HepG2 (cell line): ENCODE measurements at regions not wholly inside any gene's neighbourhood (a gene's known extent, or its start where the extent isn't known, plus 50 kb on each side); places are given as distances from the start of the nearest gene placed in this dataset.

Source experiments
- ATAC-seq: fragments of 200-7000 bp; cut with Tn5 transposase; 3 replicates; pipeline ENCODE4 v1.9.1; 2020; ENCODE audit warnings: mild to moderate bottlenecking, moderate library complexity
- BruUV-seq: library from RNA; stranded (reverse); fragments of 400-500 nt; replicated peaks from 2 replicates; lab custom pipeline; 2021; lab: Mats Ljungman, UMichigan
- CTCF ChIA-PET: fragments of 300-600 bp; formaldehyde crosslinking; extraction: SDS; loops from one replicate; lab custom pipeline; 2021; ENCODE audit warnings: low total read pairs, inconsistent platforms, low intra/inter-chr PET ratio; lab: Yijun Ruan, JAX
- POLR2A ChIA-PET: fragments of 350-600 bp; sonication (Branson Sonifier 250); formaldehyde crosslinking; loops from one replicate; lab custom pipeline; 2020; ENCODE audit warnings: antibody characterized with exemption, inconsistent platforms; lab: Yijun Ruan, JAX
- DNase-seq: peaks from one replicate; pipeline ENCODE4 v3.0.0-alpha.2; 2015; ENCODE audit warnings: low spot score
- FAIRE-seq: peaks from 3 replicates; lab custom pipeline; 2011; peaks lifted over from hg19 to GRCh38; lab: Jason Lieb, UNC
- H2AFZ ChIP-seq: one replicate; pipeline ENCODE4 v1.6.1; 2011; ENCODE audit warnings: low read length, inconsistent platforms
- H3K27ac ChIP-seq: fragments of 300-600 bp; 3 replicates; pipeline ENCODE4 v1.8.0; 2011; ENCODE audit warnings: mixed run types, mild to moderate bottlenecking, mixed read lengths, low read length, inconsistent platforms; ENCODE audit not compliant: insufficient read depth; ENCODE audit errors: extremely low read length
- H3K27me3 ChIP-seq, 2 experiments: fragments of 200-600 bp in 1 of 2; 2 replicates in 1 of 2; 3 replicates in 1 of 2; pipeline versions ENCODE4 v1.6.0 to v1.8.0; 2011; ENCODE audit warnings: low read length in 2 of 2, mild to moderate bottlenecking in 2 of 2, moderate library complexity in 2 of 2, inconsistent platforms in 1 of 2; ENCODE audit not compliant: insufficient read depth in 2 of 2, control insufficient read depth in 1 of 2
- H3K36me3 ChIP-seq, 2 experiments: fragments of 200-600 bp in 1 of 2; replicated peaks in 1 of 2; 2 replicates in 1 of 2; 3 replicates in 1 of 2; pipeline versions ENCODE4 v1.5.1 to v1.8.0; 2011; ENCODE audit warnings: low read length in 2 of 2, inconsistent platforms in 1 of 2; ENCODE audit not compliant: insufficient read depth in 2 of 2, control insufficient read depth in 1 of 2
- H3K4me1 ChIP-seq: 2 replicates; pipeline ENCODE4 v1.5.1; 2012; ENCODE audit warnings: low read length, inconsistent platforms; ENCODE audit not compliant: insufficient read depth
- H3K4me2 ChIP-seq: 2 replicates; pipeline ENCODE4 v1.6.0; 2011; ENCODE audit warnings: low read depth, low read length, inconsistent platforms
- H3K4me3 ChIP-seq, 3 experiments: fragments of 200-600 bp in 1 of 3; sonication (generic), shearing (Covaris generic) in 1 of 3; replicated peaks in 1 of 3; 2 replicates each; pipeline ENCODE4 v1.5.1; 2011 to 2016; ENCODE audit warnings: low read length in 3 of 3, inconsistent platforms in 2 of 3, low read depth in 2 of 3, mild to moderate bottlenecking in 2 of 3, control low read depth in 1 of 3, mixed read lengths in 1 of 3; ENCODE audit not compliant: insufficient read depth in 1 of 3
- H3K79me2 ChIP-seq: one replicate; pipeline ENCODE4 v1.6.1; 2011; ENCODE audit warnings: low read length, inconsistent platforms; ENCODE audit not compliant: insufficient read depth
- H3K9ac ChIP-seq: 2 replicates; pipeline ENCODE4 v1.6.0; 2011; ENCODE audit warnings: mild to moderate bottlenecking, low read depth, low read length, inconsistent platforms; ENCODE audit not compliant: insufficient read depth
- H3K9me3 ChIP-seq: 2 replicates; pipeline ENCODE4 v1.5.1; 2012; ENCODE audit warnings: mild to moderate bottlenecking, low read length
- H4K20me1 ChIP-seq: 2 replicates; pipeline ENCODE4 v1.6.0; 2011; ENCODE audit warnings: inconsistent platforms, mild to moderate bottlenecking, low read length, moderate library complexity; ENCODE audit not compliant: insufficient read depth
- ELK4 ChIP-seq: sonication (generic); formaldehyde crosslinking; IDR thresholded peaks from 2 replicates; pipeline ENCODE4 v1.9.0; 2021; ENCODE audit warnings: missing genetic modification reagents, borderline replicate concordance
- KLF15 ChIP-seq: sonication (generic); formaldehyde crosslinking; IDR thresholded peaks from 2 replicates; pipeline ENCODE4 v1.8.1; 2023; ENCODE audit warnings: borderline replicate concordance, mild to moderate bottlenecking, inconsistent platforms, missing genetic modification reagents, mixed read lengths
- ZBTB20 ChIP-seq: sonication (generic); formaldehyde crosslinking; IDR thresholded peaks from 2 replicates; pipeline ENCODE4 v1.8.1; 2023; ENCODE audit warnings: missing genetic modification reagents, low read depth, mild to moderate bottlenecking, borderline replicate concordance
- ZBTB7B ChIP-seq: sonication (generic); formaldehyde crosslinking; IDR thresholded peaks from 2 replicates; pipeline ENCODE4 v1.4.0; 2020; ENCODE audit warnings: missing genetic modification reagents
- ZNF138 ChIP-seq: sonication (generic); formaldehyde crosslinking; IDR thresholded peaks from 2 replicates; pipeline ENCODE4 v1.5.0; 2020; ENCODE audit warnings: mild to moderate bottlenecking, low read depth, missing genetic modification reagents
- ZNF276 ChIP-seq: sonication (generic); formaldehyde crosslinking; IDR thresholded peaks from 2 replicates; pipeline ENCODE4 v1.4.0; 2020; ENCODE audit warnings: mild to moderate bottlenecking, low read depth, missing genetic modification reagents
- ZNF569 ChIP-seq: sonication (generic); formaldehyde crosslinking; IDR thresholded peaks from 2 replicates; pipeline ENCODE4 v1.5.0; 2020; ENCODE audit warnings: mild to moderate bottlenecking, missing genetic modification reagents, moderate library complexity, borderline replicate concordance
- whole genome bisulfite sequencing: methylation state at CpG from one replicate; pipeline ENCODE4 v1.1.6; 2017; ENCODE audit warnings: low lambda C conversion rate; 5-methylcytosine and 5-hydroxymethylcytosine counted together
- in situ Hi-C: cut with HindIII; loops from 2 replicates; pipeline ENCODE4 v1.10.0; 2017; ENCODE audit warnings: low pct_unique_long_range_greater_than_20kb; ENCODE audit not compliant: extremely low pct_ligation_motif_present
- intact Hi-C: fragments of 100-400 bp; cut with micrococcal nuclease; formaldehyde crosslinking; loops from one replicate; pipeline ENCODE4 v1.10.0; 2022; ENCODE audit not compliant: unreplicated experiment
- TF ChIP-seq, protein P1 (sequence below): IDR thresholded peaks from 2 replicates; pipeline ENCODE4 v1.6.1; 2016
- TF ChIP-seq, protein P2 (sequence below): sonication (generic); formaldehyde crosslinking; IDR thresholded peaks from 2 replicates; pipeline ENCODE4 v1.8.0; 2022; ENCODE audit warnings: missing genetic modification reagents, mild to moderate bottlenecking, borderline replicate concordance

DNA sequence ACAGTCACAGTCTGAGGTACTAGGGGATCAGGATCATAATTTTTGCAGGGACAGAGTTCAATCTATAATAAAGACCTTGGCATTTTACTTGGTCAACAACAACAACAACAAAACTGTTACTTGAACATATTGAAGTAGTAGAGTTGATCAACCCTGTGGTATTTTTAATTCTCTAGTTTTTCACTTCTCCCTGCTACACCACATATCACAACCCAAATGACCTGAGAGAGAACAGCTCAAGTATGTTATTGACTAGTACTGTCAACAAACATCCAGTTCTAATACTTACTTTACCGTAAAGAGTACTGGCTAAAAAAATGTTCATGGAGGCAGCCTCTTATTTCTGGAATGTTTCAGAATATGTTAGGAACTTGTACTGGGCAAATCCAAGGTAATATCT lies 90.5 kb upstream of the FAM3C start:
- intact Hi-C loops, result no loop called here
- in situ Hi-C loops, result no loop called here
- H3K27ac ChIP-seq, result no peak overlapping the region
- no peak overlapping the region for H2AFZ ChIP-seq
- ChIA-PET POLR2A (no interaction called here), CTCF (no interaction called here)
- no peak for DNase-seq
- H3K4me3 ChIP-seq, result no peak overlapping the region
- no peak overlapping the region for H3K4me2 ChIP-seq
- TF ChIP-seq KLF15 (CRISPR knock-in tag), result no peak
- no peak overlapping the region for H3K9ac ChIP-seq
- no peaks in the 10 kb centered on the region for H3K36me3 ChIP-seq
- H3K27me3 ChIP-seq, result no peaks in the 10 kb centered on the region; a peak in 1 of 5 replicates
- BruUV-seq, result no TSS peak
- H4K20me1 ChIP-seq, result no peaks in the 10 kb centered on the region
- ATAC-seq, result no peak
- no peaks in the 10 kb centered on the region for H3K4me1 ChIP-seq
- H3K79me2 ChIP-seq, result no peaks in the 10 kb centered on the region
- no peaks in the 10 kb centered on the region for H3K9me3 ChIP-seq
- FAIRE-seq, result no peak
- WGBS, result 0% methylated on average over 1 of the region's 1 CpG

- Histone ChIP-seq H3K4me3 (no peak overlapping the region), H4K20me1 (no peaks in the 10 kb centered on the region), H3K4me2 (no peak overlapping the region), H3K9ac (no peak overlapping the region), H3K36me3 (no peaks in the 10 kb centered on the region), H3K27me3 (no peaks in the 10 kb centered on the region; a peak in 1 of 5 replicates), H3K79me2 (no peaks in the 10 kb centered on the region), H3K4me1 (no peaks in the 10 kb centered on the region), H3K27ac (no peak overlapping the region), H3K9me3 (no peaks in the 10 kb centered on the region), H2AFZ (no peak overlapping the region)
- WGBS, result 47% methylated on average over 6 of the region's 7 CpGs
- ATAC-seq (no peak), FAIRE-seq (no peak), DNase-seq (no peak)
- no TSS peak for BruUV-seq
- ChIA-PET CTCF (no interaction called here), POLR2A (no interaction called here)
- in situ Hi-C loops, result no loop called here
- intact Hi-C loops, result no loop called here
- TF ChIP-seq, protein P1, sequence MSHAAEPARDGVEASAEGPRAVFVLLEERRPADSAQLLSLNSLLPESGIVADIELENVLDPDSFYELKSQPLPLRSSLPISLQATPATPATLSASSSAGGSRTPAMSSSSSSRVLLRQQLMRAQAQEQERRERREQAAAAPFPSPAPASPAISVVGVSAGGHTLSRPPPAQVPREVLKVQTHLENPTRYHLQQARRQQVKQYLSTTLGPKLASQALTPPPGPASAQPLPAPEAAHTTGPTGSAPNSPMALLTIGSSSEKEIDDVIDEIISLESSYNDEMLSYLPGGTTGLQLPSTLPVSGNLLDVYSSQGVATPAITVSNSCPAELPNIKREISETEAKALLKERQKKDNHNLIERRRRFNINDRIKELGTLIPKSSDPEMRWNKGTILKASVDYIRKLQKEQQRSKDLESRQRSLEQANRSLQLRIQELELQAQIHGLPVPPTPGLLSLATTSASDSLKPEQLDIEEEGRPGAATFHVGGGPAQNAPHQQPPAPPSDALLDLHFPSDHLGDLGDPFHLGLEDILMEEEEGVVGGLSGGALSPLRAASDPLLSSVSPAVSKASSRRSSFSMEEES, result no peak
- TF ChIP-seq, protein P2, sequence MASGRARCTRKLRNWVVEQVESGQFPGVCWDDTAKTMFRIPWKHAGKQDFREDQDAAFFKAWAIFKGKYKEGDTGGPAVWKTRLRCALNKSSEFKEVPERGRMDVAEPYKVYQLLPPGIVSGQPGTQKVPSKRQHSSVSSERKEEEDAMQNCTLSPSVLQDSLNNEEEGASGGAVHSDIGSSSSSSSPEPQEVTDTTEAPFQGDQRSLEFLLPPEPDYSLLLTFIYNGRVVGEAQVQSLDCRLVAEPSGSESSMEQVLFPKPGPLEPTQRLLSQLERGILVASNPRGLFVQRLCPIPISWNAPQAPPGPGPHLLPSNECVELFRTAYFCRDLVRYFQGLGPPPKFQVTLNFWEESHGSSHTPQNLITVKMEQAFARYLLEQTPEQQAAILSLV (CRISPR knock-in tag), result no peak
- TF ChIP-seq ZBTB20 (CRISPR knock-in tag), result no peak
- TF ChIP-seq ZNF138 (CRISPR knock-in tag), result no peak
- TF ChIP-seq ZNF276, result no peak
- TF ChIP-seq ZBTB7B (CRISPR knock-in tag), result no peak
- TF ChIP-seq ELK4 (CRISPR knock-in tag), result no peak
- TF ChIP-seq ZNF569 (CRISPR knock-in tag), result no peak
Measured at GRCh38 chr7:121485467-121486243, 89.5 kb upstream of the FAM3C start.
